HCT116 (cell line): ENCODE measurements at regions not wholly inside any gene's neighbourhood (a gene's known extent, or its start where the extent isn't known, plus 50 kb on each side); places are given as distances from the start of the nearest gene placed in this dataset.

Experiments used
- ATF3 ChIP-seq: IDR thresholded peaks from 2 replicates; pipeline ENCODE4 v1.6.1; 2012
- CTCF ChIP-seq, 3 experiments: fragments of 200-600 bp in 1 of 3; sonication (generic) in 1 of 3; IDR thresholded peaks in 2 of 3; conservative IDR thresholded peaks in 1 of 3; 2 replicates each; pipeline ENCODE4 v1.5.1; 2012 to 2017; ENCODE audit warnings: low read depth in 2 of 3, low read length in 2 of 3, antibody characterized with exemption in 1 of 3, borderline replicate concordance in 1 of 3, control low read depth in 1 of 3, mild to moderate bottlenecking in 1 of 3, mixed read lengths in 1 of 3, mixed run types in 1 of 3, moderate library complexity in 1 of 3; ENCODE audit not compliant: insufficient read depth in 1 of 3
- EGR1 ChIP-seq: IDR thresholded peaks from 2 replicates; pipeline ENCODE4 v1.6.1; 2012; ENCODE audit warnings: low read depth
- ELF1 ChIP-seq: IDR thresholded peaks from 2 replicates; pipeline ENCODE4 v1.6.1; 2012; ENCODE audit warnings: low read depth, borderline replicate concordance
- EZH2 ChIP-seq: fragments of 200-600 bp; sonication (generic); IDR thresholded peaks from 2 replicates; pipeline ENCODE4 v1.6.1; 2017; ENCODE audit warnings: antibody characterized with exemption, mixed run types
- POLR2A ChIP-seq: IDR thresholded peaks from 2 replicates; pipeline ENCODE4 v1.7.0; 2011; ENCODE audit warnings: borderline replicate concordance; ENCODE audit not compliant: insufficient read depth, insufficient read length; ENCODE audit errors: extremely low read depth
- SP1 ChIP-seq: IDR thresholded peaks from 2 replicates; pipeline ENCODE4 v1.6.1; 2012; ENCODE audit warnings: low read depth
- TF ChIP-seq, protein P1 (sequence below): IDR thresholded peaks from 2 replicates; pipeline ENCODE4 v1.6.1; 2011; ENCODE audit warnings: mild to moderate bottlenecking, low read length, moderate library complexity; ENCODE audit not compliant: insufficient replicate concordance; ENCODE audit errors: extremely low read depth

GRCh38 chr17:34155947-34156346, 99.1 kb upstream of the CCL2 start:
- TF ChIP-seq CTCF (IDR thresholded peaks at IDR 0.05 in 2 of 3, conservative IDR thresholded peaks at IDR 0.05 in 1 of 3; ENCODE audit: borderline replicate concordance in 1 of 3, insufficient read depth in 1 of 3, low read depth in 2 of 3, low read length in 2 of 3) (no peak), POLR2A (no peak), EZH2 (no peak), ATF3 (no peak), EGR1 (no peak), ELF1 (no peak), SP1 (no peak)
- TF ChIP-seq, protein P1, sequence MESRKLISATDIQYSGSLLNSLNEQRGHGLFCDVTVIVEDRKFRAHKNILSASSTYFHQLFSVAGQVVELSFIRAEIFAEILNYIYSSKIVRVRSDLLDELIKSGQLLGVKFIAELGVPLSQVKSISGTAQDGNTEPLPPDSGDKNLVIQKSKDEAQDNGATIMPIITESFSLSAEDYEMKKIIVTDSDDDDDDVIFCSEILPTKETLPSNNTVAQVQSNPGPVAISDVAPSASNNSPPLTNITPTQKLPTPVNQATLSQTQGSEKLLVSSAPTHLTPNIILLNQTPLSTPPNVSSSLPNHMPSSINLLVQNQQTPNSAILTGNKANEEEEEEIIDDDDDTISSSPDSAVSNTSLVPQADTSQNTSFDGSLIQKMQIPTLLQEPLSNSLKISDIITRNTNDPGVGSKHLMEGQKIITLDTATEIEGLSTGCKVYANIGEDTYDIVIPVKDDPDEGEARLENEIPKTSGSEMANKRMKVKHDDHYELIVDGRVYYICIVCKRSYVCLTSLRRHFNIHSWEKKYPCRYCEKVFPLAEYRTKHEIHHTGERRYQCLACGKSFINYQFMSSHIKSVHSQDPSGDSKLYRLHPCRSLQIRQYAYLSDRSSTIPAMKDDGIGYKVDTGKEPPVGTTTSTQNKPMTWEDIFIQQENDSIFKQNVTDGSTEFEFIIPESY: no peak
